Activated naive CD4-positive, alpha-beta T cell treated with anti-CD3 and anti-CD28 coated beads for 36 hours (primary cell): ENCODE measurements at regions not wholly inside any gene's neighbourhood (a gene's known extent, or its start where the extent isn't known, plus 50 kb on each side); places are given as distances from the start of the nearest gene placed in this dataset.
"Not testable (repeated sequence)": the region's sequence is repeated elsewhere in the genome, so short reads cannot be mapped to it uniquely, and the experiment has no call there.

Experiments used
- CTCF ChIA-PET: fragments of 350-600 bp; sonication (Branson Sonifier 250); formaldehyde crosslinking; loops from one replicate; lab custom pipeline; 2021; ENCODE audit warnings: antibody characterized with exemption; lab: Charles Lee
- DNase-seq: peaks from one replicate; pipeline ENCODE4 v3.0.0-alpha.2; 2020
- H3K27ac Mint-ChIP-seq: one replicate; pipeline ENCODE4 v1.8.0; 2021; ENCODE audit warnings: mild to moderate bottlenecking, mixed read lengths
- H3K27me3 Mint-ChIP-seq: one replicate; pipeline ENCODE4 v1.8.0; 2021; ENCODE audit warnings: low read depth, mixed read lengths
- H3K36me3 Mint-ChIP-seq: one replicate; pipeline ENCODE4 v1.8.0; 2021; ENCODE audit warnings: low read depth, mixed read lengths
- H3K4me1 Mint-ChIP-seq: one replicate; pipeline ENCODE4 v1.8.0; 2021; ENCODE audit warnings: low read depth, mixed read lengths
- H3K4me3 Mint-ChIP-seq: one replicate; pipeline ENCODE4 v1.8.0; 2021; ENCODE audit warnings: mild to moderate bottlenecking, moderate library complexity, mixed read lengths
- H3K9me3 Mint-ChIP-seq: one replicate; pipeline ENCODE4 v1.8.0; 2021; ENCODE audit warnings: mixed read lengths
- intact Hi-C: fragments of 100-400 bp; cut with micrococcal nuclease; formaldehyde crosslinking; loops from one replicate; pipeline ENCODE4 v1.15.1; 2023

GRCh38 chr7:16271355-16271915 lies 149.9 kb downstream of the CRPPA start:
- Mint-ChIP-seq H3K4me3 (no peak overlapping the region), H3K36me3 (no peaks in the 10 kb centered on the region), H3K27ac (no peak overlapping the region), H3K27me3 (no peaks in the 10 kb centered on the region), H3K4me1 (no peaks in the 10 kb centered on the region), H3K9me3 (no peaks in the 10 kb centered on the region)
- intact Hi-C loops = no loop called here
- no peak for DNase-seq
- CTCF ChIA-PET = no interaction called here

GRCh38 chr7:16270844-16271243 lies 150.5 kb downstream of the CRPPA start:
- Mint-ChIP-seq H3K4me1 (no peaks in the 10 kb centered on the region), H3K36me3 (no peaks in the 10 kb centered on the region), H3K9me3 (no peaks in the 10 kb centered on the region), H3K4me3 (no peak overlapping the region), H3K27ac (no peak overlapping the region), H3K27me3 (no peaks in the 10 kb centered on the region)
- DNase-seq = no peak
- CTCF ChIA-PET = interaction anchor here (0.6 kb wide), 1 partner anchor 204 kb away, joined by 3 read pairs; no protein-coding TSS in a partner anchor
- intact Hi-C loops = no loop called here

- DNase-seq = no peak
- H3K27me3 Mint-ChIP-seq = no peaks in the 10 kb centered on the region
- H3K36me3 Mint-ChIP-seq = no peaks in the 10 kb centered on the region
- no peaks in the 10 kb centered on the region for H3K9me3 Mint-ChIP-seq
- no peak overlapping the region for H3K27ac Mint-ChIP-seq
- CTCF ChIA-PET = interaction anchor here (0.6 to 0.7 kb wide), 2 partner anchors 179 to 275 kb away, joined by 4 to 5 read pairs; no protein-coding TSS in a partner anchor
- no peak overlapping the region for H3K4me3 Mint-ChIP-seq
- intact Hi-C loops = no loop called here
- no peaks in the 10 kb centered on the region for H3K4me1 Mint-ChIP-seq
Measured at GRCh38 chr7:16268821-16269768, 152.2 kb downstream of the CRPPA start.

GRCh38 chr7:16267953-16268820 lies 153.2 kb downstream of the CRPPA start:
- CTCF ChIA-PET = no interaction called here
- Mint-ChIP-seq H3K27me3 (no peaks in the 10 kb centered on the region), H3K27ac (no peak overlapping the region), H3K4me1 (no peaks in the 10 kb centered on the region), H3K4me3 (no peak overlapping the region), H3K36me3 (no peaks in the 10 kb centered on the region), H3K9me3 (no peaks in the 10 kb centered on the region)
- intact Hi-C loops = no loop called here
- DNase-seq = no peak

GRCh38 chr7:16266877-16267276 lies 154.5 kb downstream of the CRPPA start:
- CTCF ChIA-PET = no interaction called here
- no peaks in the 10 kb centered on the region for H3K9me3 Mint-ChIP-seq
- H3K36me3 Mint-ChIP-seq = no peaks in the 10 kb centered on the region
- DNase-seq = no peak
- H3K4me3 Mint-ChIP-seq = no peak overlapping the region
- H3K27ac Mint-ChIP-seq = no peak overlapping the region
- H3K4me1 Mint-ChIP-seq = no peaks in the 10 kb centered on the region
- H3K27me3 Mint-ChIP-seq = no peaks in the 10 kb centered on the region
- intact Hi-C loops = no loop called here

- DNase-seq, H3K4me1 Mint-ChIP-seq, H3K4me3 Mint-ChIP-seq, CTCF ChIA-PET, intact Hi-C loops, H3K27me3 Mint-ChIP-seq, H3K9me3 Mint-ChIP-seq, H3K27ac Mint-ChIP-seq, H3K36me3 Mint-ChIP-seq: not testable (repeated sequence)
Measured at GRCh38 chr7:16266470-16266869, 154.9 kb downstream of the CRPPA start.

- H3K36me3 Mint-ChIP-seq = no peaks in the 10 kb centered on the region
- H3K4me3 Mint-ChIP-seq = no peak overlapping the region
- DNase-seq = no peak
- intact Hi-C loops = no loop called here
- CTCF ChIA-PET = no interaction called here
- no peaks in the 10 kb centered on the region for H3K27me3 Mint-ChIP-seq
- H3K9me3 Mint-ChIP-seq = no peaks in the 10 kb centered on the region
- no peak overlapping the region for H3K27ac Mint-ChIP-seq
- no peaks in the 10 kb centered on the region for H3K4me1 Mint-ChIP-seq
Measured at GRCh38 chr7:16265863-16266458, 155.4 kb downstream of the CRPPA start.

GRCh38 chr7:16264823-16265804 lies 156.2 kb downstream of the CRPPA start:
- H3K27ac Mint-ChIP-seq = no peak overlapping the region
- CTCF ChIA-PET = no interaction called here
- intact Hi-C loops = no loop called here
- DNase-seq = no peak
- H3K4me3 Mint-ChIP-seq = no peak overlapping the region
- no peaks in the 10 kb centered on the region for H3K4me1 Mint-ChIP-seq
- no peaks in the 10 kb centered on the region for H3K27me3 Mint-ChIP-seq
- no peaks in the 10 kb centered on the region for H3K9me3 Mint-ChIP-seq
- no peaks in the 10 kb centered on the region for H3K36me3 Mint-ChIP-seq

GRCh38 chr7:16264036-16264819 lies 157.1 kb downstream of the CRPPA start:
- Mint-ChIP-seq H3K9me3 (no peaks in the 10 kb centered on the region), H3K27me3 (no peaks in the 10 kb centered on the region), H3K27ac (no peak overlapping the region), H3K36me3 (no peaks in the 10 kb centered on the region), H3K4me3 (no peak overlapping the region), H3K4me1 (no peaks in the 10 kb centered on the region)
- intact Hi-C loops = no loop called here
- CTCF ChIA-PET = interaction anchor here (0.6 to 0.7 kb wide), 2 partner anchors 9 to 150 kb away, joined by 3 to 5 read pairs; no protein-coding TSS in a partner anchor
- no peak for DNase-seq

- H3K4me1 Mint-ChIP-seq, H3K27me3 Mint-ChIP-seq, intact Hi-C loops, DNase-seq, H3K4me3 Mint-ChIP-seq, H3K9me3 Mint-ChIP-seq, H3K27ac Mint-ChIP-seq, H3K36me3 Mint-ChIP-seq: not testable (repeated sequence)
- CTCF ChIA-PET = interaction anchor here (0.7 kb wide), 1 partner anchor 151 kb away, joined by 5 read pairs; no protein-coding TSS in a partner anchor
Measured at GRCh38 chr7:16263377-16263776, 158.0 kb downstream of the CRPPA start.
